AG09309 (cell line): ENCODE measurements at regions not wholly inside any gene's neighbourhood (a gene's known extent, or its start where the extent isn't known, plus 50 kb on each side); places are given as distances from the start of the nearest gene placed in this dataset.
A peak's percentile ranks its signal among the peaks of the same experiment; 100 is the strongest.
"Not testable (repeated sequence)": the region's sequence is repeated elsewhere in the genome, so short reads cannot be mapped to it uniquely, and the experiment has no call there.

Experiments
- DNase-seq: peaks from one replicate; pipeline ENCODE4 v3.0.0-alpha.2; 2010; ENCODE audit warnings: low read depth
- H3K4me3 ChIP-seq: 2 replicates; pipeline ENCODE4 v1.5.1; 2011; ENCODE audit warnings: mild to moderate bottlenecking, low read depth, low read length, moderate library complexity; ENCODE audit not compliant: control insufficient read depth
- CTCF ChIP-seq: IDR thresholded peaks from 2 replicates; pipeline ENCODE4 v1.5.1; 2011; ENCODE audit warnings: mild to moderate bottlenecking, low read depth, low read length, inconsistent platforms; ENCODE audit not compliant: insufficient read depth, control insufficient read depth; ENCODE audit errors: missing control alignments

DNA sequence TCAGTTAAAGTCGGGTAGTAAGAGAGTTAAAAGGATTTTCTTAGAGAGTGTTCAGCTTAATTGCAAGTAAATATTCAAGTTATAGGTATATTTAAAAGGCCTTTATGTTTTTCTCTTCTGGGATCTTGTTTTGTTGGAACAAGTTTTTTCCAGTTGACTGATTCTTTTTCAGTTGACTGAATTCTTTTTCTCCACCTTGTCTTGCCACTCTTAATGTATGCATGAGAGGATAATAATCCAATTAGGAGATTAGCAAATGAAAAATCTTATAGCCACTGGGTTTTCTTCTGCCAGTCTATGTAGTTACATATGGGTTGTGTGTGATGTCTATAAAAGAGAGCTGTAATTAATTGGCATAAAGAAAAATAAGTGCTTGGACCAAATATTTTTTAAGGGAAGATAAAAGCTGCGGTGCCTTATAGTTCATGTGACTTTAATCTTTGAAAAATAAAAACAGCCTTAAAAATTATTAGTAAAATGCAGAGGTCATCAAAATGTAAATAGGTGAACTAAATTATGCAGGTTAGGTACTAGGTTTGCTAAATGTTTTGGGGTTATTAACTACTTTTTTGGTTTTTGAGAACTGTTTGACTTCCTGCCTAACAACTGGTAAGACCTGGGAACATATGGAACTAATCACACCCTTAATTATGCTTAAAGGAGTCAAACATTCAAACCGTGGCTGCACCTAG, 367.2 kb downstream of the HTR1B start:
- H3K4me3 ChIP-seq = no peak overlapping the region
- no peak for TF ChIP-seq CTCF
- no peak for DNase-seq

DNA sequence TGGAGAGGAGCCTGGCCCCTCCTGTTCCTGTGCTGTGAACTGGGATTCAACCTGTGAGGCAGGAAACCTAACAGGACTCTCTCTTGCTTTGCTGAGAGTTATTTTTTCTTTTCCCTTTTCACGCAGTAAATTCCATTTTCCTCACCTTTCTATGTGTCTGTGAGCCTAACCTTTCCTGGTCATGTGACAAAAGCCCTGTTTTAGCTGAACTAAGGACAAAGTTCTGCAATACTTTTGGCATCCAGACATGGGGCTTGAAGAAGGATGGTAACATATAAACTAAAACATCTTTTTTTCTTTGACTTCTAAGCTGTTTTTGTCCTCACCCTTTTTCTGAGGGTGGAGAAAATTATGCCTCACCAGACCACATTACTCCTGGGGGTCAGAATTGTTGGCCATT, 368.5 kb downstream of the HTR1B start:
- no peak overlapping the region for H3K4me3 ChIP-seq
- no peak for DNase-seq
- TF ChIP-seq CTCF = no peak

DNA sequence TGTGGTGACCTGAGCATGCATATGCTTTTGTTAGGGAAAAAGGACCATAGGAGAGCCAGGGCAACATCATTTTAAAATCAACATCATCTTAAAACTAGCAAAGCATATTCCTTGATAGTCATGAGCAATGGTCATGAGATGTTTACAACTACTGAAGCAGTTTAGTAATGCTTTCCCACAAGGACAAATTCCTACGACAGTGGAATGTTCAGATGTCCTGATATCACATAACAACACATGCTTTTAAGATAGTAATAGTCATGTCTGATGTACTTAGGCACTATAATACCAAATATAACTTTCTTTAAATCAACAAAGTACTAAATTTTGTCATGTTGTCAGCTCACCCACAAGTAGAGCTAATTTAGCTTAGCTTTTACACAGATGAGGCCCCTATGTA, 370.3 kb downstream of the HTR1B start:
- H3K4me3 ChIP-seq = no peak overlapping the region
- TF ChIP-seq CTCF = no peak
- peak; percentile 5 for DNase-seq

GRCh38 chr6:77089776-77090175, 373.5 kb downstream of the HTR1B start:
- no peak overlapping the region for H3K4me3 ChIP-seq
- no peak for DNase-seq
- no peak for TF ChIP-seq CTCF

DNA sequence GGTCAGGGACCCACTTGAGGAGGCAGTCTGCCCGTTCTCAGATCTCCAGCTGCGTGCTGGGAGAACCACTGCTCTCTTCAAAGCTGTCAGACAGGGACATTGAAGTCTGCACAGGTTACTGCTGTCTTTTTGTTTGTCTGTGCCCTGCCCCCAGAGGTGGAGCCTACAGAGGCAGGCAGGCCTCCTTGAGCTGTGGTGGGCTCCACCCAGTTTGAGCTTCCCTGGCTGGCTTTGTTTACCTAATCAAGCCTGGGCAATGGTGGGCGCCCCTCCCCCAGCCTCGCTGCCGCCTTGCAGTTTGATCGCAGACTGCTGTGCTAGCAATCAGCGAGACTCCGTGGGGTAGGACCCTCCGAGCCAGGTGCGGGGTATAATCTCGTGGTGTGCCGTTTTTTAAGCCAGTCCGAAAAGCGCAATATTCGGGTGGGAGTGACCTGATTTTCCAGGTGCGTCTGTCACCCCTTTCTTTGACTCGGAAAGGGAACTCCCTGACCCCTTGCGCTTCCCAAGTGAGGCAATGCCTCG, 375.4 kb downstream of the HTR1B start:
- not testable (repeated sequence) for H3K4me3 ChIP-seq, DNase-seq

- TF ChIP-seq CTCF = no peak
- no peak overlapping the region for H3K4me3 ChIP-seq
- DNase-seq = no peak
These were observed 389.1 kb downstream of the HTR1B start for GRCh38 chr6:77074037-77074713.

GRCh38 chr6:77073410-77073760, 389.9 kb downstream of the HTR1B start:
- H3K4me3 ChIP-seq = no peak overlapping the region
- TF ChIP-seq CTCF = no peak
- DNase-seq = no peak
